NCI-H460 (cell line): ENCODE measurements at regions not wholly inside any gene's neighbourhood (a gene's known extent, or its start where the extent isn't known, plus 50 kb on each side); places are given as distances from the start of the nearest gene placed in this dataset.

Experiments used
- DNase-seq: peaks from one replicate; pipeline ENCODE4 v3.0.0-alpha.2; 2016; ENCODE audit warnings: low read depth; ENCODE audit errors: extremely low read depth

DNA sequence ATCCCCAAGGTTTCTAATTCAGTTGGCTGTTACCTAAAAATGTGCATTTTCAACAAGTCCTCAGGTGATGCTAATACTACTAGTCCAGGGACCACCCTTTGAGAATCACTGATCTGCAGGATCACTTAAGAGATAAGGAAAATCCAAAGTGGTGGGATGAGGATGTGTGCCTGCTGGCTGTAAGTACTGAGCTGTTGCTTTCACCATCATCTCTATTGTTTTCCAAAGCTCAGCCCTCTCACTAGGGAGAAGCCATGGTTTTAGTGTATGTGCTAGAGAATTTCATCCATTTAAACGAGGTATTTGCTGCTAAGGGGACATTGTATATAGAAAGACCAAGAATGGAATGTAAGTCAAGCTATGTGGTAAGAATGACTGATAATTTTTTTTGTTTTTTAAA is 202.3 kb downstream of the KIF21A start:
- DNase-seq = no peak

DNA sequence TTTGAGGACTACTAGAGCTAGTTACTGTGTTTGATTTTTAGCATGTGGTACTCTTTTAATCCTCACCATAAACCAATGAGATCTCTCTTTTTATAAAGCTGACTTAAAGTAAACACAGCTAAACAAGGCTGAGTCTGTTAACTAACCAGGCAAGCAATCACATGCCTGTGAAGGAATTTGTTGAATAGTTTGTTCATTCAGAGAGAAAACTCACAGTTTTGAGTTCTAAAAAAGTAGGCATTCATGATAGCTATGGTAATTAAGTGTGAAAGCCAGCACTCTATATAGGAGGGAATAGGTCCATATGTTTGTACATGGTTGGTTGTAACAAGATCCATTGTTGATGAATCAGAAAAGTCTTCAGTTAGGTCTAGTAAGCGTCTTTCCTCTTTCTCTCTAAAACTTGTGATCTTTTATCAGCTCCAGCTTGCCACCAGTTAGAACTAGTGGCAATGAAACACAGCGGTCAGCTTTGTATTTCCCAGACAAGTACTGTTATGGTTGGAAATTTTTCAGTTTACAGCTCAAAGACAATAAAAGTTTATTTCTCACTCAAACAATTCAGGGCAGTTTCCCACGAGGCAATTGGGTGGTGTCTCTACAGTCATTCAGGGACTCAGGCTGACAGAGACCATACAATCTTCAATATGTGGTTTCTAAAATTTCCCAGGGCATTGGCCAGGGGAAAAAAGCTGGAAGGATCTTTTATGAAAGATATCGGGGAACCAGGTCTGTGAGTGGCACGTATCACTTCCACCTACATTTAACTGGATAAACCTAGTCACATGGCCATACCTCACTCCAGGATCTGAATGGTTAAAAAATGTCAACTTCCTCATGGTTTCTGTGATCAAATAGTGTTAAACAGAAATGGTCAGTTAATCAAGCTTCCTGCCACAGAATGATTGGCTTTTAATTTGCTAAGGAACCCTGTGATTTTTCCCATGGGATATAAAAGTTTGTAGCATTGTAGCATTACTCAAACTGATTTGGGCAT is 203.1 kb downstream of the KIF21A start:
- no peak for DNase-seq

- peak; percentile 41 for DNase-seq
These were observed 205.9 kb downstream of the KIF21A start for GRCh38 chr12:39237004-39237403.

- DNase-seq = no peak
These were observed 206.7 kb downstream of the KIF21A start for GRCh38 chr12:39235990-39236767.

GRCh38 chr12:39230086-39230485 is 212.8 kb downstream of the KIF21A start:
- no peak for DNase-seq

DNA sequence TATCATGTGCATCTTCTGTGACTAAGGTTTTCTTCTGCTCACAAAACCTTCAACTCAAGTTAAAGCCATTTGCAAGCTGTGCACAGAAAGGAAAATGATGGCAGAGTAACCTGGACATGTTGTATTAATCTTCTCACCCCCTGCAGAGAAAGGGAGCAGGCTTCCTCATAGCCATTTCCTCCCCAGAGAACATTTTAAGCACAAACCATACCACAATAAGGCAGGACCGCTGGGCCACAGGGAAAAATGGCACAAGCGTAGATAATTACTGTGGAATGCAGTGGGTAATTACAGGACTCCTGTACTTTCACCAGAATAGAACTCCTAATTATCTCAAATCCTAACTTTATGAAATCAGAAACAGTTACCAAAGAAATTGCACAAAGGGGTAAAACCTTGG is 215.7 kb downstream of the KIF21A start:
- no peak for DNase-seq

DNA sequence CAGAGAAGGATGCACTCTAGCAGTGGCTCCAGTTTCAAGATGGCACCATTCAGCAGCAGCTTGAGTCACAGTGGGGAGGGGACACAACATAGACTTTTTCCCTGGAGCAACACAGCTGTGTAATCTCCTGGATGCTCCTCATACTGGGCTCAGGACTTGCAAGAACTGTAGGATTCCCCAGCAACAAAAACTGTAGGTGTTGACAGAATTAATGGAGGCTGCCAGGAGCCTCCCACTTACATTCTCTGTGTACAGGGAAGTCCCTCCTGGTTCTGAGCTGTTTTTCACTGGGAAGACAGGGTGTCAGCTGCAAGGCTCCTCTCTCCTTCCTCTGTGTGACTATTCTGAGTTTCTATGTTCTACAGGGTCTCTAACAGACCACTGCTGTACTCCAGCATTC is 217.9 kb downstream of the KIF21A start:
- no peak for DNase-seq

DNA sequence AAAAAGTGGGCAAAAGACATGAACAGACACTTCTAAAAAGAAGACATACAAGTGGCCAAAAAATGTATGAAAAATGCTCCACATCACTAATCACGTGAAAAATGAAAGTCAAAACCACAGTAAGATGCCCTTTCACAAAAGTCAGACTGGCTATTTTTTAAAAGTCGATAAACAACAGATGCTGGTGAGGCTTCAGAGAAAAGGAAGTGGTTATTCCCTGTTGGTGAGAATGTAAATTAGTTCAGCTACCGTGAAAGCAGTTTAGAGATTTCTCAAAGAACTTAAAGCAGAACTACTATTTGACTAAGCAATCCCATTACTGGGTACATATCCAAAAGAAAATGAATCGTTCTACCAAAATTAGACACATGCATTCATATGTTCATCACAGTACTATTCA is 237.0 kb downstream of the KIF21A start:
- no peak for DNase-seq

DNA sequence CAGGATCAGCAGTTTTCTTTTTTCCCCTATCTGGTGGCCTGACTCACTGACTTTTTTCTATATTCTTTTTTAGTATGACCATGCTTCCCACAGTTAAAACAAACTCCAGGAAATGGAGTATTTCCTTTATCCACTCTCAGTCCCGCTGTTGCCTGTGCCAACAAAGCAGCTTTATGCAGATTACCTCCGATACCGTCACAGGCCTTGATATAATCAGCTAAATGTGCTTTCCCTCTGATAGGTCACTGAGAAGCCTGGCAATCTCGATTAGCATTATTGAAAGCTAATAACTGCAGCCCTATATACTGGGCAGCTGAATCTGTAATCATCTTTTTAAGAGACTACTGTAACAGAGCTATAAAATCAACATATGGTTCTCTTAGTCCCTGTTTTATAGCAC is 243.6 kb downstream of the KIF21A start:
- DNase-seq = no peak

DNA sequence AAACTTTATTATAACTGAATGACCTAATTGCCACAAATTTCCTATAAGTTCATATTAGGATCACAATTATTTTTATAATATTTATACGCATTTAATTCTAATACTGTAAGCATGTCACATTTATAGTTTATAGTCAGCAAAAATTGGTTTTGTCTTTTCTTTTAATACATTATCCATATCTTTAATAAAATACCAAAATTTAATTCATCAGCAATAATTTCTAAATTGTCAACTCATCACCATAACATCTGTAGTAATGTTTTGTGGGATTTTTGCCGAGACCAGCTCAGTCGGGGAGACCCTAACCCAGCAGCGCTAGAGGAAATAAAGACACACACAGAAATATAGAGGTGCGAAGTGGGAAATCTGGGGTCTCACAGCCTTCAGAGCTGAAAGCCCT is 254.2 kb downstream of the KIF21A start:
- DNase-seq = no peak

DNA sequence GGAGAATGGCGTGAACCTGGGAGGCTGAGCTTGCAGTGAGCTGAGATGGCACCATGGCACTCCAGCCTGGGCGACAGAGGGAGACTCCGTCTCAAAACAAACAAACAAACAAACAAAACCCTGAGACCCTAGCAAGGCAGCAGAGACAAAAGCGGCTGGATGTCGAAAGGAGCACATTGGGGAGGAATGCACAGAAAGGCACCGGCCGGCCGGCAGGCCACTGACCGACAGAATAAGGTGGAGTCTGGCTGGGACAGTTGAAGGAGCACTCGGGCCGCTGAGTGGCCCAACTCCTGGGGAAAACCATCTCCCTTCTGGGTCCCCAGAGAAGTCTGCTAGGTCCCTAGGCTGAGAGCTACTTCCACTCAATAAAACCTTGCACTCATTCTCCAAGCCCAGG is 256.2 kb downstream of the KIF21A start:
- DNase-seq = no peak

DNA sequence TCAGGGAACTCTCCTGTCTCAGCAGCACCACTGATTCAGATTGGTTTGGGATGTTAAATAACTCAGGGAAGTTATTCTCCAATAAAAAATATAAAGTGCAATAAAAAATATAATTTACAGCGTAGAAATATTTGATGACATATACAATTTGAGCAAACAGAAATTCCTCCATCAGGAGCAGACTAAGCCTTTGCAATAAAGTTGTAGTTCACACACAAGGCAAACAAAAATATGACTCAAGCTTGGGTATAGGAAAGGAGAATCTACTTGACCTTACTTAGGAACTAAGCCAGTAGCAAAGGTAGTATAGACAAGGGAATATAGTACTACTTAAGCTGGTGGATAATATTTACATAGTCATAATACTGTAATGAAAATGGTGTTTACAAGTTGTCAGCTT is 264.1 kb downstream of the KIF21A start:
- DNase-seq = no peak

GRCh38 chr12:39176356-39176755 is 266.6 kb downstream of the KIF21A start:
- DNase-seq = no peak

- DNase-seq = no peak
These were observed 268.3 kb upstream of the CPNE8 start for GRCh38 chr12:39173726-39174125.

DNA sequence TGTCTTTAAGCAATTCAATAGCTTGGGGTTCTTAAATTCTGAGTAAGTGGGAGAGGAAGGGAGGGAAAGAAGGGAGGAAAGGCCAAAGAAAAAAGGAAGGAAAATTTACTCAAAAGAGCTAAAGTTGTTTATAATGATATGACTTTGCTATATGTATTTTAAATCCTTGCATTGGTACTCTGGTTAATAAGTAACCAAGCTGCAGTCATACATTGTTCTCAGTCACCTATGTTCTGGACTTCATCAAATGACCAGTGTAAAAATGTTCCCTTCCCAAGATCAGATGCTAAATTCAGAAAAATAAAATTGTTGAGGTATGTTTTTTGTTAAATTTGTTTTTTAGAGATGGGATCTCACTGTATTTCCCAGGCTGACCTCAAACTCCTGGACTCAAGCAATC is 259.9 kb upstream of the CPNE8 start:
- no peak for DNase-seq

DNA sequence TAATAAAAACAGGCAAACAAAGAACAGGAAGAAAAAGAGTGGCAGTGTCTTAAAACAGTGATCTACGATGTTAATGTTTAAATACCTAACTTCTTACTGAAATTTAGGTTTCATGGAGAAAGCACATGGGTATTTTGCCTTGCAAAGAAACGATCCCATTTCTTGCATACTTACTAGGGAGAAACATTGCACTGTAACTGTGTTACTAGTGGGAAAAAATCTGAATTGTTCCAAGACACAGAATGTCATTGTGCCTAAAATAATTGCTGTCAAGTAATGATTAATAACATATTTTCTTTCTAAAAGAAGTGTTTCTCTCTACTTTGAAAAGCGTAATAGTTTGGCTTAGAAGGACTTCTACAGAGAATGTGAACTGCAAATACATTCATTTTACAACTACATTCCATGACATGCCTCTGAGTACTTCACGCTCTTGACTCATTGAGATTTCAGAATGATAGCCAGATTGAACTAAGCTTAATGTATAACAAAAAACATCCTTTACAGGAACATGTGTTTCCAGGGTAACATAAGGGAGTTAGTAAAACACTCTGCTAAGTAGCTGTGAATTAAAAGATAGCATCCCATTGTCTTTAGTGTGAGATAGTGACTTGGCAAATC is 256.2 kb upstream of the CPNE8 start:
- DNase-seq = no peak

DNA sequence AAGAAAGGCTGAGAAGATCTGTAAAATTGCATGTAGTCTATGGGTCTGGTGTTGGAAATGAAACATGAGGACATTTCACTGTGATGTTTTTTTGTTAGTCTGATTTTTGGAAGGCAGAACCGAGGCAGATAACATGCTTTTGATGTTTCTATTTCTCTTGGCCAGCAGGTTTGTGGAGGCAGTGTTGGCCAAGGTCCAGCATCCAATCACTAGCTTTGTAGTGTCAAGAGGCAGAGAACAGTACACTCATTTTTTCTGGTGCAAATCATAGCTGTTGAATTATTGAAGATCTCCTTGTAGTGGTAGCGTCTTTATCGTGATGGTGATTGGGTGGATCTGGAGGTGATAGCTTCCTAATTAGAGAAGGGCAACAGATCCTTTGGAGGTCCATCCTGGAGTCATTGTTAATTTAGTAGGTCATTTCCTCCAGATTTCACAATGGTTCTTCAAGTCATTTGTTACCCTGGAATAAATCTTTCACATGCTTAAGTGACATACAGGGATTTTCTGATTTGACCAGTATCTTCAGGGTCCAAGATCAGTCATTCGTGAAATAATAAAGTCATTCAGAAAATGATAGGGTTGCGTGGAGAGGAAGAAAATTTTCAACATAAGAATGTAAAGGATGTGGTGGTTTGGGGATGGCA is 252.4 kb upstream of the CPNE8 start:
- no peak for DNase-seq

DNA sequence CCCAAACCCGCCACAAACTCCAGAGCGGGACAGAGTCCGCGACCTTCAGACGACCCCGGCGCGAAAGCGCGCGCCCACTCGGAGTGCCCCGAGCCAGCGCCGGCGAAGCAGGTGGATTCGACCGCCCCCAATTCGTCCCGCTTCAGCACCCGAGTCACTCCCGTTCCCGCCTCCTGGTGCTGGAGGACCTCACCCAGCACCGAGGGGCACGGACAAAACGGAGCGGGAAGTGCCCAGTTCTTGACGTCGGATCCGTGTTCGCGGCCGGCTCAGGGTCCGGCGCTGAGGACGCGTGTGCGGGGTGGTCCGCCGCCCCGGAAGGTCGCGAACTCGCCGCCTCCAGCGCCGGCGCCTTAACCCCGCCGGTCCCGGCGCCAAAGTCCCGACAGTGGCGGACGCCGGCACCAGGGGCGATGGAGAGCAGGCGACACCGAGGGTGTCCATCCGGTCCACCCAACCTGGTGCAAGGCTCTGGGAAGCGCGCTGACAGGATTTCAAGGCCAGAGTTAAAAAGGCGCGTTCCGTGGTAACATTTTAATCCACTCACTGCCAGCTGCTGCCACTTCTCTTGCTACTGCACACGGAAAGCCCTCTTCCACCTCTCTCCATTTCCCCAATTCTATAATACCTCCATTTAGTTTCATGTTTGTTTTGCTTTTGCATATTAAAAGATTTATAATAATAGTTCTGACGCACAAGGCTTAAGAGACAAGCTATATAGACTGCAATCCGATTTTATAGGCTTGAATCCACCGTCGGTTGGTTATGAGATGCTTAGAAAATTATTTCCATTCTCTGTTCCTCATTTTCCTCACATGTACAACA is 240.0 kb upstream of the CPNE8 start:
- DNase-seq = peak; percentile 49

GRCh38 chr12:39144613-39145061 is 239.2 kb upstream of the CPNE8 start:
- DNase-seq = no peak

GRCh38 chr12:39138268-39138667 is 232.9 kb upstream of the CPNE8 start:
- no peak for DNase-seq
